GM19239 (cell line): ENCODE measurements at regions not wholly inside any gene's neighbourhood (a gene's known extent, or its start where the extent isn't known, plus 50 kb on each side); places are given as distances from the start of the nearest gene placed in this dataset.
"Not testable (repeated sequence)": the region's sequence is repeated elsewhere in the genome, so short reads cannot be mapped to it uniquely, and the experiment has no call there.

Experiments used
- DNase-seq: peaks from one replicate; pipeline ENCODE4 v3.0.0; 2011; ENCODE audit warnings: low spot score; ENCODE audit not compliant: insufficient read length
- FAIRE-seq: peaks from 2 replicates; lab custom pipeline; 2011; peaks lifted over from hg19 to GRCh38; lab: Jason Lieb, UNC

GRCh38 chr13:79191501-79191900 lies 214.6 kb downstream of the RBM26 start:
- no peak for DNase-seq

GRCh38 chr13:79190932-79191331 lies 215.1 kb downstream of the RBM26 start:
- FAIRE-seq (no peak), DNase-seq (no peak)

More at GRCh38 chr13:79191501-79191900, 214.6 kb downstream of the RBM26 start:
- no peak for FAIRE-seq

GRCh38 chr13:79187917-79188690 lies 218.0 kb downstream of the RBM26 start:
- FAIRE-seq (no peak), DNase-seq (no peak)

- FAIRE-seq (no peak), DNase-seq (no peak)
These were observed 220.5 kb downstream of the RBM26 start for GRCh38 chr13:79185580-79185979.

- DNase-seq = no peak
These were observed 222.8 kb downstream of the RBM26 start for GRCh38 chr13:79183231-79183630.

GRCh38 chr13:79173691-79174090 lies 232.4 kb downstream of the RBM26 start:
- FAIRE-seq, DNase-seq: not testable (repeated sequence)

More at GRCh38 chr13:79183231-79183630, 222.8 kb downstream of the RBM26 start:
- FAIRE-seq = no peak

- FAIRE-seq, DNase-seq: not testable (repeated sequence)
These were observed 233.1 kb downstream of the RBM26 start for GRCh38 chr13:79172924-79173323.

GRCh38 chr13:79171141-79172061 lies 234.7 kb downstream of the RBM26 start:
- DNase-seq (no peak), FAIRE-seq (no peak)

GRCh38 chr13:79160818-79161217 lies 245.2 kb downstream of the RBM26 start:
- DNase-seq (no peak), FAIRE-seq (no peak)

- no peak for DNase-seq
- no peak for FAIRE-seq
These were observed 250.2 kb downstream of the RBM26 start for GRCh38 chr13:79155883-79156282.

- DNase-seq (no peak), FAIRE-seq (no peak)
These were observed 256.8 kb downstream of the RBM26 start for GRCh38 chr13:79149210-79149609.

GRCh38 chr13:79141082-79141481 lies 265.0 kb downstream of the RBM26 start:
- DNase-seq = no peak
- no peak for FAIRE-seq

- DNase-seq = no peak
These were observed 277.9 kb downstream of the RBM26 start for GRCh38 chr13:79128158-79128557.

GRCh38 chr13:79126706-79127105 lies 279.3 kb downstream of the RBM26 start:
- no peak for FAIRE-seq
- no peak for DNase-seq

More at GRCh38 chr13:79128158-79128557, 277.9 kb downstream of the RBM26 start:
- no peak for FAIRE-seq

- no peak for FAIRE-seq
- no peak for DNase-seq
These were observed 281.9 kb downstream of the RBM26 start for GRCh38 chr13:79124183-79124582.

- FAIRE-seq (no peak), DNase-seq (no peak)
These were observed 284.8 kb downstream of the RBM26 start for GRCh38 chr13:79121286-79121685.

- no peak for DNase-seq
- FAIRE-seq = no peak
These were observed 286.4 kb downstream of the RBM26 start for GRCh38 chr13:79119578-79120107.

- DNase-seq = no peak
- FAIRE-seq = no peak
These were observed 294.0 kb downstream of the RBM26 start for GRCh38 chr13:79112016-79112415.

GRCh38 chr13:79108914-79109643 lies 297.0 kb downstream of the RBM26 start:
- DNase-seq = no peak
- FAIRE-seq = no peak

- FAIRE-seq = no peak
These were observed 307.5 kb downstream of the RBM26 start for GRCh38 chr13:79098596-79098995.

More at GRCh38 chr13:79098596-79098995, 307.5 kb downstream of the RBM26 start:
- no peak for DNase-seq
